ENCODE measurements at regions not wholly inside any gene's neighbourhood (a gene's known extent, or its start where the extent isn't known, plus 50 kb on each side); places are given as distances from the start of the nearest gene placed in this dataset.

DNA sequence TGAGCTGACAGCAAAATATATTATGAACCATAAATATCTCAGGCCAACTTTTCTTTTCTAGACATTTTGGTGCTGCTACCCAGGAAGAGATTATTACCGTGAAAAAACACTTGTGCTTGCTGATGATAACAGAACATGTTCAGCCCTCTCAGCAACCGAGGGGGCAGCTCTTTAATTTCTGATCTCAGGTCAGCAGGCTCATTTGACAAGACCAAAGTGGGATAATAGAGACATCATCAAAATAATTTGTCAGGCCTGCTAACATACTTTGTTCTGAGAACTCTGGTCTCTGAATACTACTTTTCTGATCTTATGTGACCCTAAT lies 645.9 kb upstream of the KCNMB2 start:
- TF ChIP-seq EZH2 (IDR thresholded peaks at IDR 0.05; ENCODE audit: low read depth) = no peak
- TF ChIP-seq, protein P1, sequence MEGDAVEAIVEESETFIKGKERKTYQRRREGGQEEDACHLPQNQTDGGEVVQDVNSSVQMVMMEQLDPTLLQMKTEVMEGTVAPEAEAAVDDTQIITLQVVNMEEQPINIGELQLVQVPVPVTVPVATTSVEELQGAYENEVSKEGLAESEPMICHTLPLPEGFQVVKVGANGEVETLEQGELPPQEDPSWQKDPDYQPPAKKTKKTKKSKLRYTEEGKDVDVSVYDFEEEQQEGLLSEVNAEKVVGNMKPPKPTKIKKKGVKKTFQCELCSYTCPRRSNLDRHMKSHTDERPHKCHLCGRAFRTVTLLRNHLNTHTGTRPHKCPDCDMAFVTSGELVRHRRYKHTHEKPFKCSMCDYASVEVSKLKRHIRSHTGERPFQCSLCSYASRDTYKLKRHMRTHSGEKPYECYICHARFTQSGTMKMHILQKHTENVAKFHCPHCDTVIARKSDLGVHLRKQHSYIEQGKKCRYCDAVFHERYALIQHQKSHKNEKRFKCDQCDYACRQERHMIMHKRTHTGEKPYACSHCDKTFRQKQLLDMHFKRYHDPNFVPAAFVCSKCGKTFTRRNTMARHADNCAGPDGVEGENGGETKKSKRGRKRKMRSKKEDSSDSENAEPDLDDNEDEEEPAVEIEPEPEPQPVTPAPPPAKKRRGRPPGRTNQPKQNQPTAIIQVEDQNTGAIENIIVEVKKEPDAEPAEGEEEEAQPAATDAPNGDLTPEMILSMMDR (conservative IDR thresholded peaks at IDR 0.05) = no peak

All from PC-9 (cell line).